IgD-negative memory B cell (primary cell): ENCODE measurements at regions not wholly inside any gene's neighbourhood (a gene's known extent, or its start where the extent isn't known, plus 50 kb on each side); places are given as distances from the start of the nearest gene placed in this dataset.

ENCODE experiments used
- H3K27ac Mint-ChIP-seq, 3 donors: one replicate each; pipeline ENCODE4 v1.8.0; 2020 to 2022; ENCODE audit warnings: mild to moderate bottlenecking in 3 of 3, mixed read lengths in 3 of 3, moderate library complexity in 1 of 3
- H3K27me3 Mint-ChIP-seq: one replicate; pipeline ENCODE4 v1.8.0; 2021; ENCODE audit warnings: mixed read lengths
- H3K36me3 Mint-ChIP-seq: one replicate; pipeline ENCODE4 v1.8.0; 2020; ENCODE audit warnings: mild to moderate bottlenecking, mixed read lengths
- H3K4me1 Mint-ChIP-seq, 3 donors: one replicate each; pipeline ENCODE4 v1.8.0; 2020 to 2022; ENCODE audit warnings: mixed read lengths in 3 of 3, mild to moderate bottlenecking in 1 of 3
- H3K4me3 Mint-ChIP-seq, 4 donors: one replicate each; pipeline ENCODE4 v1.8.0; 2020 to 2022; ENCODE audit warnings: mild to moderate bottlenecking in 4 of 4, mixed read lengths in 4 of 4, moderate library complexity in 3 of 4
- H3K9me3 Mint-ChIP-seq, 3 donors: one replicate each; pipeline ENCODE4 v1.8.0; 2020 to 2021; ENCODE audit warnings: mixed read lengths in 3 of 3, mild to moderate bottlenecking in 1 of 3

- Mint-ChIP-seq H3K36me3 (no peaks in the 10 kb centered on the region), H3K9me3 (no peaks in the 10 kb centered on the region), H3K27me3 (peaks cover 9% of the 10 kb centered on the region)
Observed at GRCh38 chr17:33802349-33803198, 452.5 kb upstream of the CCL2 start.

GRCh38 chr17:33803199-33803685, 451.8 kb upstream of the CCL2 start:
- H3K27ac Mint-ChIP-seq: no peak overlapping the region
- H3K27me3 Mint-ChIP-seq: peaks cover 11% of the 10 kb centered on the region

More at GRCh38 chr17:33802349-33803198, 452.5 kb upstream of the CCL2 start:
- Mint-ChIP-seq H3K4me3 (no peak overlapping the region), H3K4me1 (peaks cover 0 to 3% (median 0%) of the 10 kb centered on the region in 3 donors), H3K27ac (no peak overlapping the region)

GRCh38 chr17:33803686-33804085, 451.4 kb upstream of the CCL2 start:
- H3K27me3 Mint-ChIP-seq: peaks cover 12% of the 10 kb centered on the region
- H3K4me1 Mint-ChIP-seq: no peaks in the 10 kb centered on the region
- H3K9me3 Mint-ChIP-seq: no peaks in the 10 kb centered on the region
- H3K27ac Mint-ChIP-seq: no peak overlapping the region
- H3K4me3 Mint-ChIP-seq: no peak overlapping the region
- no peaks in the 10 kb centered on the region for H3K36me3 Mint-ChIP-seq

More at GRCh38 chr17:33803199-33803685, 451.8 kb upstream of the CCL2 start:
- no peaks in the 10 kb centered on the region for H3K4me1 Mint-ChIP-seq
- no peaks in the 10 kb centered on the region for H3K36me3 Mint-ChIP-seq
- no peaks in the 10 kb centered on the region for H3K9me3 Mint-ChIP-seq
- H3K4me3 Mint-ChIP-seq: no peak overlapping the region

DNA sequence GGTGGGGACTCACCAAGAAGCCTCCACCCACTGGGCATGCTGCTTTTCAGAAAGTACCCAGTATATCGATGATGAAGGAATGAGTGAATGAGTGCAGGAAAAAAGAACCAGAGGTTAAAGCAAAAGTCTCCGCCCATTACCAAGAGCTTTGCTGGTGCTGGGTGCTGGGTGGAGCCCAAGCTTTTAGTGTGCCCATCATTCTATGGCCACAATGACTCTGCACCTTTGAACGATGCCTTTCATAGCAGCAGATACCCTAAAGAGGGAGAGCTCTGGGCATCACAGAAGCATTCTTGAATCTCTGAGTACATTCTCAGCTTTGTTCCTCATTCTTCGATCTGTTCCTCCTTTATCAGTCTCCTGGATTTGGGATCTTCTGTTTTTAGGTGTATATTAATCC, 450.7 kb upstream of the CCL2 start:
- no peak overlapping the region for H3K27ac Mint-ChIP-seq
- no peaks in the 10 kb centered on the region for H3K9me3 Mint-ChIP-seq

DNA sequence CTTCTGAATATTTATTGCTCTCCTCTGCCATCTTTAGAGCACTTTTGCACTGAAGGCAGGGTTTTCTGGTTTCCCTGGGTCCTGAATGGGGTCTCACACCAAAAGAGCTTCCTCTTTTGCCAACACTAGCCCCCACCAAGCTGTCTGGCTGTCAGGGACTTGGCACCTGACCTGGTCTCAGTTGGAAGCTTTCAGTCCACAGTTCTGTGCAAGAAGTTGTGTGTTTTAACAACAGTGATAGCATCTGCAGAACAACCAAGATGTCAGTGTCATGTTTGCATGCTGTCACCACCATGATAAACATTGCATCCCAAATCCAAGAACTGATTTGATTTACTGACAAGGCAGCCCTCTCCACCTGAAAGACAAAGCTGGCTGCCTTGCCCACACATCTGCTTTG, 448.5 kb upstream of the CCL2 start:
- Mint-ChIP-seq H3K9me3 (no peaks in the 10 kb centered on the region), H3K4me1 (no peaks in the 10 kb centered on the region), H3K27me3 (peaks cover 8% of the 10 kb centered on the region), H3K4me3 (no peak overlapping the region), H3K27ac (no peak overlapping the region), H3K36me3 (no peaks in the 10 kb centered on the region)

More for the DNA sequence above, 450.7 kb upstream of the CCL2 start:
- H3K4me1 Mint-ChIP-seq: no peaks in the 10 kb centered on the region
- H3K27me3 Mint-ChIP-seq: peaks cover 12% of the 10 kb centered on the region
- no peaks in the 10 kb centered on the region for H3K36me3 Mint-ChIP-seq
- H3K4me3 Mint-ChIP-seq: no peak overlapping the region

GRCh38 chr17:33809748-33810147, 445.3 kb upstream of the CCL2 start:
- Mint-ChIP-seq H3K36me3 (no peaks in the 10 kb centered on the region), H3K4me3 (no peak overlapping the region), H3K4me1 (no peaks in the 10 kb centered on the region), H3K27me3 (peaks cover 3% of the 10 kb centered on the region), H3K9me3 (no peaks in the 10 kb centered on the region), H3K27ac (no peak overlapping the region)

- H3K27me3 Mint-ChIP-seq: peaks cover 3% of the 10 kb centered on the region
- no peaks in the 10 kb centered on the region for H3K9me3 Mint-ChIP-seq
- no peak overlapping the region for H3K4me3 Mint-ChIP-seq
- no peaks in the 10 kb centered on the region for H3K4me1 Mint-ChIP-seq
- no peaks in the 10 kb centered on the region for H3K36me3 Mint-ChIP-seq
- no peak overlapping the region for H3K27ac Mint-ChIP-seq
Observed at GRCh38 chr17:33811004-33811760, 443.9 kb upstream of the CCL2 start.

- H3K9me3 Mint-ChIP-seq: no peaks in the 10 kb centered on the region
- H3K4me3 Mint-ChIP-seq: no peak overlapping the region
- H3K27ac Mint-ChIP-seq: no peak overlapping the region
- peaks cover 3% of the 10 kb centered on the region for H3K27me3 Mint-ChIP-seq
- H3K4me1 Mint-ChIP-seq: no peaks in the 10 kb centered on the region
- no peaks in the 10 kb centered on the region for H3K36me3 Mint-ChIP-seq
Observed at GRCh38 chr17:33811984-33812577, 443.0 kb upstream of the CCL2 start.

- no peak overlapping the region for H3K27ac Mint-ChIP-seq
- H3K36me3 Mint-ChIP-seq: no peaks in the 10 kb centered on the region
- peaks cover 2% of the 10 kb centered on the region for H3K27me3 Mint-ChIP-seq
- no peaks in the 10 kb centered on the region for H3K4me1 Mint-ChIP-seq
- H3K9me3 Mint-ChIP-seq: no peaks in the 10 kb centered on the region
- no peak overlapping the region for H3K4me3 Mint-ChIP-seq
Observed at GRCh38 chr17:33814852-33815251, 440.2 kb upstream of the CCL2 start.

DNA sequence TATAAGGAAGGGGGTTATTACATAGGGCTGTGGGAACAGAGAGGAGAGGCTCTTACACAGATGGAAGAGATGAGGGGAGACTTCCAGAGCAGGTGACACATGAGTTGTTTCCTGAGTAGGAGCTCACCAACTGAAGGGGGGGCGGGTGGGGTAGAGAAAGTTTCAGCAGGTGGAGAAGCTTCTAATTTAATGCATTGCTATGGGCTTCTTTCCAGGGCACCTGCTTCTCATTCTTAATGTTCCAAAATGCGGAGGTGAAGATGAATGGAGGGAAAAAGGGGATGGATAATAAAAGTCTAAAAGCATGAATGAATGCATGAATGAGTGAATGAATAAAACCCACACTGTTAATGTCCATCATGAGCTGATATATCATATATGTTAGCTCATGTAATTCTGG, 439.0 kb upstream of the CCL2 start:
- H3K27me3 Mint-ChIP-seq: peaks cover 3% of the 10 kb centered on the region
- H3K36me3 Mint-ChIP-seq: no peaks in the 10 kb centered on the region
- no peaks in the 10 kb centered on the region for H3K4me1 Mint-ChIP-seq
- no peaks in the 10 kb centered on the region for H3K9me3 Mint-ChIP-seq
- no peak overlapping the region for H3K4me3 Mint-ChIP-seq
- no peak overlapping the region for H3K27ac Mint-ChIP-seq

GRCh38 chr17:33816842-33817617, 438.1 kb upstream of the CCL2 start:
- peaks cover 5% of the 10 kb centered on the region for H3K27me3 Mint-ChIP-seq
- no peak overlapping the region for H3K27ac Mint-ChIP-seq
- no peaks in the 10 kb centered on the region for H3K36me3 Mint-ChIP-seq
- no peak overlapping the region for H3K4me3 Mint-ChIP-seq
- no peaks in the 10 kb centered on the region for H3K9me3 Mint-ChIP-seq
- no peaks in the 10 kb centered on the region for H3K4me1 Mint-ChIP-seq

DNA sequence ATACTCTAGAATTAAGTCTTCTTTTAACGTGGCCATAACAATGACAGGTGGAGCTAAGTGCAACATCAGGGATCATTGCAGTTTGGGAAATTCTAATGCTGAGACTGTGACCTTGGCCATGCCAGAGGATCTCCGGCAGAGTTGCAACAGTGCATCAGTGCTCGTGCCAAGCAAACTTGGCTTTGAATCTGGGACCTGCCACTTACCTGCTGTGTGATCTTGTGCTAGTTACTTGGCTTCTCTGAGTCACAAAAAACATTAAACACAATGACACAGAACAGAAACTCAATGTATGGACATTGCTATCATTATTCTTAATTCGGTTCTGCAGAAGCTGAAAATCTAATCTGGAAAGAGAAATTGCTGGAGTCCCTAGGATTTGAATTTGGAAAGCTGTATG, 435.5 kb upstream of the CCL2 start:
- H3K36me3 Mint-ChIP-seq: no peaks in the 10 kb centered on the region
- peaks cover 5% of the 10 kb centered on the region for H3K27me3 Mint-ChIP-seq
- H3K4me3 Mint-ChIP-seq: no peak overlapping the region
- no peak overlapping the region for H3K27ac Mint-ChIP-seq
- H3K9me3 Mint-ChIP-seq: no peaks in the 10 kb centered on the region
- H3K4me1 Mint-ChIP-seq: no peaks in the 10 kb centered on the region

GRCh38 chr17:33832262-33832661, 422.8 kb upstream of the CCL2 start:
- no peaks in the 10 kb centered on the region for H3K4me1 Mint-ChIP-seq
- peaks cover 4% of the 10 kb centered on the region for H3K27me3 Mint-ChIP-seq
- H3K9me3 Mint-ChIP-seq: peaks cover 0 to 2% (median 0%) of the 10 kb centered on the region in 3 donors
- no peak overlapping the region for H3K4me3 Mint-ChIP-seq
- no peaks in the 10 kb centered on the region for H3K36me3 Mint-ChIP-seq
- H3K27ac Mint-ChIP-seq: no peak overlapping the region

- peaks cover 7% of the 10 kb centered on the region for H3K27me3 Mint-ChIP-seq
- no peaks in the 10 kb centered on the region for H3K4me1 Mint-ChIP-seq
- no peak overlapping the region for H3K27ac Mint-ChIP-seq
- no peaks in the 10 kb centered on the region for H3K9me3 Mint-ChIP-seq
- no peak overlapping the region for H3K4me3 Mint-ChIP-seq
- H3K36me3 Mint-ChIP-seq: no peaks in the 10 kb centered on the region
Observed at GRCh38 chr17:33837281-33837680, 417.8 kb upstream of the CCL2 start.

DNA sequence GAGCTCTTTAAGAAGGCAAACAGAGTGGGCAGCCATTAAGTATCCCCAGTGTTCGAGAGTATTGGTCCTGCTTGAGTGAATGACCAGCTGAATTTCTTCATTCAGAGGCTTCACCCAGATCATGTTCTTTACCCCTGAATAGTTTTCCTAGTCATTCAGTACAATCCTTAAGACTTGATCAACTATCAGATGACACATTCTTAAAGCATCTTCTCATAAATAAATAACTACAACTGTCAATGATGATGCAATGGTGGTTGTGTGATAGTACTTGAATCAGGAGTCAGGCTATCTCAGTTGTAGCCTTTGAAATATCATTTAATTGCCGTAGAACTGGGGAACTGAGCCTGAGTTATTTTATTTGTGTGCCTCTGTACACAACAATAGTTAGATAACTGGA, 416.8 kb upstream of the CCL2 start:
- no peaks in the 10 kb centered on the region for H3K36me3 Mint-ChIP-seq

More for the DNA sequence above, 416.8 kb upstream of the CCL2 start:
- H3K27ac Mint-ChIP-seq: no peak overlapping the region
- H3K4me3 Mint-ChIP-seq: no peak overlapping the region
- no peaks in the 10 kb centered on the region for H3K9me3 Mint-ChIP-seq
- H3K27me3 Mint-ChIP-seq: peaks cover 7% of the 10 kb centered on the region
- H3K4me1 Mint-ChIP-seq: no peaks in the 10 kb centered on the region
